GM06990 (cell line): ENCODE measurements at regions not wholly inside any gene's neighbourhood (a gene's known extent, or its start where the extent isn't known, plus 50 kb on each side); places are given as distances from the start of the nearest gene placed in this dataset.

Source experiments
- DNase-seq: peaks from one replicate; pipeline ENCODE4 v3.0.0-alpha.2; 2011; ENCODE audit not compliant: insufficient read length; ENCODE audit errors: extremely low read depth
- H3K27me3 ChIP-seq: replicated peaks from 2 replicates; pipeline ENCODE4 v1.6.0; 2011; ENCODE audit warnings: low read length; ENCODE audit not compliant: control insufficient read depth, insufficient read depth
- H3K36me3 ChIP-seq: 2 replicates; pipeline ENCODE4 v1.5.1; 2011; ENCODE audit warnings: low read length; ENCODE audit not compliant: control insufficient read depth, insufficient read depth
- H3K4me3 ChIP-seq: replicated peaks from 2 replicates; pipeline ENCODE4 v1.5.1; 2011; ENCODE audit warnings: low read depth, mild to moderate bottlenecking, control low read depth, low read length
- TF ChIP-seq, protein P1 (sequence below): IDR thresholded peaks from 2 replicates; pipeline ENCODE4 v1.5.1; 2011; ENCODE audit warnings: low read length, control low read depth, mild to moderate bottlenecking, inconsistent platforms; ENCODE audit not compliant: insufficient read depth, poor library complexity, severe bottlenecking

DNA sequence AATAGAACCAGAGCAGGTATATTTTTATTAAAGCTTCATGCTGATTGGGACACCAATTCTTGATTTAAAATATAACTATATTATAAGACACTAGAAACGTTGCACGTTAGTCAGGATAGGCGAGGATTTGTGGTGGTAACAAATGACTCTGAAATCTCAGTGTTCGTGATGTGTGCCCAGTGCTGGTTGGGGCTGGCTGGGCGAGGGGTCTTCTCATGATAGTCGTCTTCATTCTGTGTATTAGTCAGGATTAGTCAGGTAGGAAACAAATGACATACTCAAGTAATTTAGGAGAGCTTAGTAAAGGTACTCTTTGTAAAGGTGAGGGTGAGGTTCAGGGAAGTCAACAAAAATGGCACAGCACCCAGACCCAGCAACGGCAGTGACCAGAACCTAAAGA is 73.9 kb upstream of the HIF1A start:
- Histone ChIP-seq H3K4me3 (no peak overlapping the region), H3K36me3 (no peaks in the 10 kb centered on the region)
- TF ChIP-seq, protein P1, sequence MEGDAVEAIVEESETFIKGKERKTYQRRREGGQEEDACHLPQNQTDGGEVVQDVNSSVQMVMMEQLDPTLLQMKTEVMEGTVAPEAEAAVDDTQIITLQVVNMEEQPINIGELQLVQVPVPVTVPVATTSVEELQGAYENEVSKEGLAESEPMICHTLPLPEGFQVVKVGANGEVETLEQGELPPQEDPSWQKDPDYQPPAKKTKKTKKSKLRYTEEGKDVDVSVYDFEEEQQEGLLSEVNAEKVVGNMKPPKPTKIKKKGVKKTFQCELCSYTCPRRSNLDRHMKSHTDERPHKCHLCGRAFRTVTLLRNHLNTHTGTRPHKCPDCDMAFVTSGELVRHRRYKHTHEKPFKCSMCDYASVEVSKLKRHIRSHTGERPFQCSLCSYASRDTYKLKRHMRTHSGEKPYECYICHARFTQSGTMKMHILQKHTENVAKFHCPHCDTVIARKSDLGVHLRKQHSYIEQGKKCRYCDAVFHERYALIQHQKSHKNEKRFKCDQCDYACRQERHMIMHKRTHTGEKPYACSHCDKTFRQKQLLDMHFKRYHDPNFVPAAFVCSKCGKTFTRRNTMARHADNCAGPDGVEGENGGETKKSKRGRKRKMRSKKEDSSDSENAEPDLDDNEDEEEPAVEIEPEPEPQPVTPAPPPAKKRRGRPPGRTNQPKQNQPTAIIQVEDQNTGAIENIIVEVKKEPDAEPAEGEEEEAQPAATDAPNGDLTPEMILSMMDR, result no peak

DNA sequence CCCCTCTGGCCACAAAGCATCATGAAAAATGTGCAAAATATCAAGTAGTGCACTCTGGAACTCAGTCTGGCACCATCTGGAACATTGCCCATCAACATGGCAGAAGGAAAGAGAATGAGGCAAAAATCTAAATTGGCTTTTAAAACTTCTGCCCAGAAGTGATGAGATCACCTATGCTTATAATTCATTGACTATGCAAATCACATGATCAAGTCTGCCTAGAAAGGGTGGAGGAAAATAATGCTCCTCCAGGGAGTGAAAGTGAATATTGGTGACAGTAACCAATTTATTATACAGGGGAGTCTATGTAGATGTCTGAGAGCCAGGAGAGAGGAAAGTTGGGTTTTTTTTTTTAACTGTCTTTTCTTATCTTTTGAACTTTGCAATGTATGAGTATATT is 73.3 kb upstream of the HIF1A start:
- TF ChIP-seq, protein P1, result no peak
- no peaks in the 10 kb centered on the region for H3K36me3 ChIP-seq
- no peak for DNase-seq

More for the DNA sequence above, 73.9 kb upstream of the HIF1A start:
- H3K27me3 ChIP-seq, result no peaks in the 10 kb centered on the region
- no peak for DNase-seq

DNA sequence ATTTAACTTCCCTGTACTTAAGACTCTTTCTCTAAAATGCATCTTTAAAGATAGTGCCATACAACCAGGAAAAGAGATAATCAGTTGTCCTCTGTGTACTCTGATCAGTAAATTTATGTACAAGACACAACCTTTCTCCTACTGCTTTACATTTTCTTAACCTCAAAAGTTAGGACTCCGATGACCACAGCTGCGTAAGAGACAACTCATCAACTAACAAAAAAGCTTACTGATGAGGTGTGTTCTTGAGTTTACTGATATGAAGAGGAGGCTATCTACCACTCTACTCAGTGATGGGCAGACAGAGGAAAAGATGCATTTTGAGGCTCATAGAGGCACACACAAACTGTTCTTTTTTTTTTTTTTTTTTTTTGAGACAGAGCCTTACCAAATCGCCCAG is 71.4 kb upstream of the HIF1A start:
- TF ChIP-seq, protein P1, result no peak
- H3K4me3 ChIP-seq, result no peak overlapping the region

More for the DNA sequence above, 73.3 kb upstream of the HIF1A start:
- Histone ChIP-seq H3K27me3 (no peaks in the 10 kb centered on the region), H3K4me3 (no peak overlapping the region)

DNA sequence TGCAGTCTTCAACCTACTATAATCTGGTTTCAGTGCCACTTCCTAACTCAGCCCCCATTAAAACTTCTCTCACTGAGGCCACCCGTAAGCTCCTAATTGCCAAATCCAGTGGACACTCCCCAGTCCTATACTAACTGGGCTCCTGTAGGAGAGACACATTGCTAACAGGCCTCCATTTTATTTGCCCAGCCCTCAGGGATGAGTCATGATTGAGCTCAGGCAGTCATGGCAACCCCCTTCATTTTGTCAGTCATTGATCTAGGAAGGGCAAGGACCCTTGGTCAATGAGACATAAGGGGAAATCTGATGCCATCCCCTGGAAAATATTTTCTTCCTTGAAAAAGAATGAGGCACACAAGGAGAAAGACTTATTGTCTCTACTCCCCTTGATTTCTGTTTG is 70.1 kb upstream of the HIF1A start:
- Histone ChIP-seq H3K27me3 (no peaks in the 10 kb centered on the region), H3K4me3 (no peak overlapping the region), H3K36me3 (no peaks in the 10 kb centered on the region)
- no peak for DNase-seq
- TF ChIP-seq, protein P1, result no peak

More for the DNA sequence above, 71.4 kb upstream of the HIF1A start:
- Histone ChIP-seq H3K27me3 (no peaks in the 10 kb centered on the region), H3K36me3 (no peaks in the 10 kb centered on the region)
- DNase-seq, result no peak

- DNase-seq, result no peak
- H3K27me3 ChIP-seq, result no peaks in the 10 kb centered on the region
- H3K36me3 ChIP-seq, result no peaks in the 10 kb centered on the region
- TF ChIP-seq, protein P1, result no peak
- no peak overlapping the region for H3K4me3 ChIP-seq
These were observed 67.7 kb upstream of the HIF1A start for GRCh38 chr14:61627612-61628011.
